ENCODE measurements at regions not wholly inside any gene's neighbourhood (a gene's known extent, or its start where the extent isn't known, plus 50 kb on each side); places are given as distances from the start of the nearest gene placed in this dataset.

DNA sequence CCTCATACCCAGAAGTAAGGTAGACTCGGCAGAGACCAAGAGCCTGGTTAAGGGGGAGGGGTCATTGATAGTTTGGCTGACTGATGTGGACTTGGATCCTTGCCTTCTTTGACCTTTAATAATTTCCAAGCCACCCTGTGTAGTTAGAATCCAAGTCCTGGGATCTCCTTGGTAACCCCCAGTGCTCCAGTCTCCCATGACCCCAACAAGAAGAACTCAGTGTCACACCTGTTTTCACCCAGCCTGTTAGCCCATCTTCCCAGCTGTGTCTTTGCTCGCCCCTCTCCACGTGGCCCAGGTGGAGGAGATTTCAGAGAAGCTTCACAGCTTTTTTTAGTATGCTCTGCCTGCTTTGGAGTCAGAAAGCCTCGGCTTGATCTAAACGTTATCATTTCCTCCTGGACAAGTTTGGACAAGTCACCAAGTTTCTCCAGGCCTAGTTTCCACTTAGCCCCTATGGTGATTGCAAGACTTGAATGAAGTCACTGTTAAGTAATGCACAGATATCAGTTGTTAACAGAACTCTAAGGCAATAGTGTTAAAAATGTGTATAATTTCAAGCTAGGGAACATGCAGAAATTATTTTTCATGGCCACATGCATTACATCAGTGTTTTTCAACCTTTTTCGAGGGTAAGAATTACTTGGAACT, 170.0 kb downstream of the TMEM38B start:
- ChIA-PET POLR2A (no interaction called here), CTCF (interaction anchor here (1.6 kb wide), 1 partner anchor 17 kb away, joined by 3 read pairs; no protein-coding TSS in a partner anchor)
- no peaks in the 10 kb centered on the region for H4K20me1 ChIP-seq (replicated peaks; ENCODE audit: control insufficient read depth, extremely low read depth, insufficient read depth, low read length)
- no peaks in the 10 kb centered on the region for H3K4me1 ChIP-seq (ENCODE audit: control insufficient read depth, extremely low read depth, insufficient read depth, low read length)
- intact Hi-C loops (cut with micrococcal nuclease) (no loop called here), dilution Hi-C loops (cut with MboI; ENCODE audit: extremely low pct_ligation_motif_present, low sequenced_read_pairs) (no loop called here)
- H2AFZ ChIP-seq (ENCODE audit: low read depth, low read length): no peak overlapping the region
- no peak overlapping the region for H3K27ac ChIP-seq (ENCODE audit: insufficient read depth, low read depth, low read length)
- DNase-seq (ENCODE audit: low read depth, low spot score) (no peak), FAIRE-seq (no peak)
- no peak overlapping the region for H3K4me2 ChIP-seq (ENCODE audit: insufficient read depth, low read length)
- H3K9me1 ChIP-seq (replicated peaks; ENCODE audit: control insufficient read depth, extremely low read depth, insufficient read depth, low read length): no peaks in the 10 kb centered on the region
- no TSS peak for BruUV-seq (replicated peaks)
- no peaks in the 10 kb centered on the region for H3K9me3 ChIP-seq (replicated peaks; ENCODE audit: control insufficient read depth, insufficient read depth, low read length)
- no peak for TF ChIP-seq POLR2AphosphoS5 (IDR thresholded peaks at IDR 0.05; ENCODE audit: insufficient read depth, low read depth, low read length)
- TF ChIP-seq, protein P1, sequence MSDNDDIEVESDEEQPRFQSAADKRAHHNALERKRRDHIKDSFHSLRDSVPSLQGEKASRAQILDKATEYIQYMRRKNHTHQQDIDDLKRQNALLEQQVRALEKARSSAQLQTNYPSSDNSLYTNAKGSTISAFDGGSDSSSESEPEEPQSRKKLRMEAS (IDR thresholded peaks at IDR 0.05; ENCODE audit: insufficient read depth, insufficient read length): no peak
- no peak for TF ChIP-seq MYC (IDR thresholded peaks at IDR 0.05; ENCODE audit: low read depth, low read length)
- no peak for TF ChIP-seq FOS (IDR thresholded peaks at IDR 0.05; ENCODE audit: borderline replicate concordance, insufficient read depth, low read length)
- TF ChIP-seq, protein P2, sequence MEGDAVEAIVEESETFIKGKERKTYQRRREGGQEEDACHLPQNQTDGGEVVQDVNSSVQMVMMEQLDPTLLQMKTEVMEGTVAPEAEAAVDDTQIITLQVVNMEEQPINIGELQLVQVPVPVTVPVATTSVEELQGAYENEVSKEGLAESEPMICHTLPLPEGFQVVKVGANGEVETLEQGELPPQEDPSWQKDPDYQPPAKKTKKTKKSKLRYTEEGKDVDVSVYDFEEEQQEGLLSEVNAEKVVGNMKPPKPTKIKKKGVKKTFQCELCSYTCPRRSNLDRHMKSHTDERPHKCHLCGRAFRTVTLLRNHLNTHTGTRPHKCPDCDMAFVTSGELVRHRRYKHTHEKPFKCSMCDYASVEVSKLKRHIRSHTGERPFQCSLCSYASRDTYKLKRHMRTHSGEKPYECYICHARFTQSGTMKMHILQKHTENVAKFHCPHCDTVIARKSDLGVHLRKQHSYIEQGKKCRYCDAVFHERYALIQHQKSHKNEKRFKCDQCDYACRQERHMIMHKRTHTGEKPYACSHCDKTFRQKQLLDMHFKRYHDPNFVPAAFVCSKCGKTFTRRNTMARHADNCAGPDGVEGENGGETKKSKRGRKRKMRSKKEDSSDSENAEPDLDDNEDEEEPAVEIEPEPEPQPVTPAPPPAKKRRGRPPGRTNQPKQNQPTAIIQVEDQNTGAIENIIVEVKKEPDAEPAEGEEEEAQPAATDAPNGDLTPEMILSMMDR (IDR thresholded peaks at IDR 0.05; ENCODE audit: extremely low read depth in 1 of 2, insufficient read depth in 1 of 2, low read depth in 1 of 2, low read length in 2 of 2): no peak
- TF ChIP-seq POLR2A (IDR thresholded peaks at IDR 0.05; ENCODE audit: low read depth, low read length): no peak
- no peak for TF ChIP-seq EZH2 (IDR thresholded peaks at IDR 0.05; ENCODE audit: borderline replicate concordance, low read depth, low read length, severe bottlenecking)
- TF ChIP-seq GATA2 (IDR thresholded peaks at IDR 0.05; ENCODE audit: insufficient read depth, insufficient read length, low read depth, low read length): no peak
- no peak overlapping the region for H3K4me3 ChIP-seq (replicated peaks in 1 of 3; ENCODE audit: insufficient read depth in 1 of 3, low read depth in 1 of 3, low read length in 3 of 3)
- no peaks in the 10 kb centered on the region for H3K27me3 ChIP-seq (ENCODE audit: control insufficient read depth in 2 of 2, insufficient read depth in 2 of 2, low read length in 2 of 2)
- H3K9ac ChIP-seq (replicated peaks; ENCODE audit: extremely low read depth, insufficient read depth, low read length): no peak overlapping the region
- H3K36me3 ChIP-seq (ENCODE audit: control insufficient read depth in 2 of 2, extremely low read depth in 1 of 2, insufficient read depth in 2 of 2, low read length in 2 of 2): no peaks in the 10 kb centered on the region
- no peaks in the 10 kb centered on the region for H3K79me2 ChIP-seq (ENCODE audit: control insufficient read depth, insufficient read depth, low read length)
